Common myeloid progenitor, CD34-positive (primary cell): ENCODE measurements at regions not wholly inside any gene's neighbourhood (a gene's known extent, or its start where the extent isn't known, plus 50 kb on each side); places are given as distances from the start of the nearest gene placed in this dataset.

ENCODE experiments used
- CTCF ChIA-PET: fragments of 350-600 bp; sonication (Branson Sonifier 250); formaldehyde crosslinking; loops from one replicate; lab custom pipeline; 2021; ENCODE audit warnings: antibody characterized with exemption; lab: Charles Lee
- POLR2A ChIA-PET: fragments of 350-600 bp; sonication (Branson Sonifier 250); formaldehyde crosslinking; loops from one replicate; lab custom pipeline; 2021; ENCODE audit warnings: antibody characterized with exemption; lab: Charles Lee
- DNase-seq, 3 donors: peaks; one replicate each; pipeline versions ENCODE4 v3.0.0 to v3.0.0-alpha.2; 2013
- H3K27ac ChIP-seq, 2 experiments: 1 replicate in 1 of 2; 2 replicates in 1 of 2; pipeline ENCODE4 v1.7.0; 2013; ENCODE audit warnings: inconsistent platforms in 2 of 2, low read length in 2 of 2, mild to moderate bottlenecking in 2 of 2, low read depth in 1 of 2, moderate library complexity in 1 of 2; ENCODE audit not compliant: severe bottlenecking in 2 of 2, insufficient read depth in 1 of 2, poor library complexity in 1 of 2
- H3K27me3 ChIP-seq, 5 experiments: replicated peaks in 2 of 5; 1 replicate in 3 of 5; 2 replicates in 2 of 5; pipeline versions ENCODE4 v1.6.1 to v1.7.0; 2013; ENCODE audit warnings: low read length in 4 of 5, mild to moderate bottlenecking in 2 of 5, moderate library complexity in 2 of 5, inconsistent platforms in 1 of 5; ENCODE audit not compliant: insufficient read depth in 5 of 5, control insufficient read depth in 4 of 5
- H3K36me3 ChIP-seq, 4 experiments: 1 replicate in 2 of 4; 2 replicates in 2 of 4; pipeline versions ENCODE4 v1.6.1 to v1.7.0; 2013; ENCODE audit warnings: low read length in 3 of 4, control low read depth in 1 of 4, mild to moderate bottlenecking in 1 of 4; ENCODE audit not compliant: control insufficient read depth in 4 of 4, insufficient read depth in 4 of 4
- H3K4me1 ChIP-seq, 4 experiments: 1 replicate in 3 of 4; 2 replicates in 1 of 4; pipeline versions ENCODE4 v1.6.1 to v1.7.1; 2013; ENCODE audit warnings: low read length in 3 of 4, mild to moderate bottlenecking in 3 of 4, control low read depth in 1 of 4, inconsistent platforms in 1 of 4, moderate library complexity in 1 of 4; ENCODE audit not compliant: control insufficient read depth in 4 of 4, insufficient read depth in 4 of 4; ENCODE audit errors: control extremely low read depth in 1 of 4
- H3K4me3 ChIP-seq, 7 experiments: 1 replicate in 4 of 7; 2 replicates in 3 of 7; pipeline versions ENCODE4 v1.5.1 to v1.7.0; 2013; ENCODE audit warnings: mild to moderate bottlenecking in 7 of 7, low read length in 6 of 7, moderate library complexity in 6 of 7, inconsistent platforms in 2 of 7, low read depth in 2 of 7, control low read depth in 1 of 7; ENCODE audit not compliant: insufficient read depth in 4 of 7, control insufficient read depth in 1 of 7; ENCODE audit errors: extremely low read depth in 1 of 7
- H3K9me3 ChIP-seq, 5 experiments: 1 replicate in 4 of 5; 2 replicates in 1 of 5; pipeline versions ENCODE4 v1.6.1 to v1.7.1; 2013; ENCODE audit warnings: low read length in 4 of 5, mild to moderate bottlenecking in 2 of 5, inconsistent platforms in 1 of 5, low read depth in 1 of 5, moderate library complexity in 1 of 5; ENCODE audit not compliant: control insufficient read depth in 4 of 5, insufficient read depth in 2 of 5; ENCODE audit errors: control extremely low read depth in 1 of 5
- WGBS: methylation state at CpG from one replicate; pipeline ENCODE4 v1.1.5; 2013; ENCODE audit not compliant: insufficient coverage; 5-methylcytosine and 5-hydroxymethylcytosine counted together

DNA sequence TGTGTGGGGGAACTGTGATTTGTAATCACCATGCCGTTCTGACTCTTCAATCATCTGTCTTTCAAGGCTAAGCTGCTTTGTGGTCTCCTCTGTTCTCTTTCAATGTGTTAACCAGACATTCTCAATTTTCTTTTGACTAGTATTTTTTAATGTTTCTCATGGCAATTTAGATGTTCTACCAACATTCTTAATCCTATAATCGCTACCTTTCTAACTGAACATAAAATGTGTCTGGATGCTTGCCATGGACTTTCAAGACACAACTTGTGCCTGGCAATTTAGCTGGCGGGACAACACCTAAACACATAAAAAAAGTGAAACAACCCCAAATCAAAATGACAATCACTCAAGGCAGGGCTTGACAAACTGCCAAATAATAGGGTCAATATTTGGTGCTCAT is 135.0 kb upstream of the ACKR3 start:
- ChIA-PET POLR2A (no interaction called here), CTCF (no interaction called here)
- H3K27ac ChIP-seq, result no peak overlapping the region
- H3K4me1 ChIP-seq, result no peaks in the 10 kb centered on the region
- DNase-seq, result no peak
- no peaks in the 10 kb centered on the region for H3K36me3 ChIP-seq
- WGBS, result 86% methylated on average over 1 of the region's 3 CpGs
- H3K27me3 ChIP-seq, result peaks cover 0 to 2% (median 0%) of the 10 kb centered on the region in 5 experiments
- no peak overlapping the region for H3K4me3 ChIP-seq
- H3K9me3 ChIP-seq, result peaks cover 0 to 4% (median 0%) of the 10 kb centered on the region in 5 experiments

DNA sequence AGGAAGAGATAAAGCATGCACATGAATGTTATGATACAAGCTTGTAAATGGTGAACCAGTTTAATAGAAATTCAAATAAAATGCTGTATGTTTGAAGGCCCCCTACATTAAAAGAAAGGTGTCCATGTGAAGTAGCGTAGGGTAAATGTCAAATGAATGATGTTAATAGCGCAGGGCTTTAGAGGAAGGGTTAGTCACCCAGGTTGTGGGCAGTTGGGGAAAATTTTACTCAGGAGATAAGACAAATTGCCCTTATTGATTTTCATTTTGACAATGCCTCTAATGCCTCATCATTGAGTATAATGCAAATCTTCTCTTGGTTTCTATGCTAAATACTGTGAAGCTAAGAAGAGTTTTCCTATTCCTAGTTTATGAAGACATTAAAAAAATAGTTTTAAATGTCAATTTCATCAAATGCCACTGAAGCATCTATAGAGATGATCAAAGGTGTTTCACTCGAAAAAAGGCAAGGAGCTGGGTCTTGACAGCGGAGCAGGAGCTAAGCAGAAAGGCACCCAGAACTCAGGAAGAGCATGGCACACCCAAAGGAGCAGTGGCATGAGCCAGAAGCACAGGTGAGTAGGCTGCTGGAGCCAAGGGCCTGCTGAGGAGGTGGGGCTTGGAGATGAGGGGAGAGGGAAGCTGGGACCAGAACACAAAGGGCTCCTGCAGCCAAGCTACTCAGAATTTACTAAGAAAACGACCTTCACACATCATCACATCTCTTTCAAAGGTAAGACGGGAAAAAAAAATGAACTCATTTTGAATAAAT is 129.3 kb upstream of the ACKR3 start:
- Histone ChIP-seq H3K36me3 (no peaks in the 10 kb centered on the region), H3K27me3 (no peaks in the 10 kb centered on the region), H3K27ac (no peak overlapping the region), H3K9me3 (peaks cover 0 to 3% (median 0%) of the 10 kb centered on the region in 5 experiments), H3K4me3 (no peak overlapping the region), H3K4me1 (no peaks in the 10 kb centered on the region)
- POLR2A ChIA-PET, result no interaction called here
- 100% methylated on average over 3 of the region's 6 CpGs for WGBS
- CTCF ChIA-PET, result no interaction called here
- DNase-seq, result no peak

DNA sequence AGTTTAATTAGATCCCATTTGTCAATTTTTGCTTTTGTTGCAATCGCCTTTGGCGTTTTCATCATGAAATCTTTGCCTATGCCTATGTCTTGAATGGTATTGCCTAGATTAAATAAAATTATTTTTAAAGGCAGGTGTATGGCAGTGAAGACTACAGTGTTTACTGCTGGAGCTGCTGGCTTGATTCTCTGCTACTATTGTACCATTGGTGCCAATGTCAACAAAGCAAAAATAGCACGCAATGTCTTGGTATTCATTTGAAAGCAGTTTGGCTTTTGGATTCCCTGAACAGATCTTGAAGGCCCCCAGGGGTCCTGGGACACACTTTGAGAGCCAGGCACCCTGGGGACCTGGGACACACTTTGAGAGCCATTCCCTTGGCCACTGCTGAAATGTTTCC is 125.4 kb upstream of the ACKR3 start:
- Histone ChIP-seq H3K4me3 (no peak overlapping the region), H3K27ac (no peak overlapping the region), H3K4me1 (no peaks in the 10 kb centered on the region), H3K27me3 (peaks cover 0 to 4% (median 0%) of the 10 kb centered on the region in 5 experiments), H3K36me3 (no peaks in the 10 kb centered on the region), H3K9me3 (peaks cover 0 to 3% (median 0%) of the 10 kb centered on the region in 5 experiments)
- 94% methylated on average over 3 of the region's 3 CpGs for WGBS
- CTCF ChIA-PET, result no interaction called here
- DNase-seq, result no peak
- POLR2A ChIA-PET, result no interaction called here

DNA sequence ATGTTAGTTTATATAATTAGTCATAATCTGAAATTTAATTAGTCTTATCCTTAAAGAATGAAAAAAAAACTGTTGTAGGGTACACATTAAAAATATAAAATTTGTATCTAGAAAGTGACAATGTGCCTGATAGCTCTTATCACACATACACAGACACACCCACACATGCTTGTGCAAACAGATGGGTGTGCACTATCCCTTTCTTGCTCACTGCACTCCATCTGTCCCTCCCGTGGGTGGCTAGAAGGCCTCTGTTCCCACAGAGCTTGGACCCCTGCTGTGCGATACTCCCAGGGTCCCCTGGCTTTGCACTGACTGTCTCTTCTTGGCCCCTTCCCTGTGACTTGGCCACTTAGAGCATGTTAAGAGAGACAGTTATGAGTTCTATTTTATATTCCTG is 123.9 kb upstream of the ACKR3 start:
- H3K4me1 ChIP-seq, result no peaks in the 10 kb centered on the region
- DNase-seq, result no peak
- ChIA-PET CTCF (no interaction called here), POLR2A (no interaction called here)
- peaks cover 0 to 4% (median 0%) of the 10 kb centered on the region in 5 experiments for H3K27me3 ChIP-seq
- no peaks in the 10 kb centered on the region for H3K36me3 ChIP-seq
- no peak overlapping the region for H3K27ac ChIP-seq
- no peak overlapping the region for H3K4me3 ChIP-seq
- WGBS, result 92% methylated on average over 2 of the region's 2 CpGs
- peaks cover 0 to 3% (median 0%) of the 10 kb centered on the region in 5 experiments for H3K9me3 ChIP-seq

DNA sequence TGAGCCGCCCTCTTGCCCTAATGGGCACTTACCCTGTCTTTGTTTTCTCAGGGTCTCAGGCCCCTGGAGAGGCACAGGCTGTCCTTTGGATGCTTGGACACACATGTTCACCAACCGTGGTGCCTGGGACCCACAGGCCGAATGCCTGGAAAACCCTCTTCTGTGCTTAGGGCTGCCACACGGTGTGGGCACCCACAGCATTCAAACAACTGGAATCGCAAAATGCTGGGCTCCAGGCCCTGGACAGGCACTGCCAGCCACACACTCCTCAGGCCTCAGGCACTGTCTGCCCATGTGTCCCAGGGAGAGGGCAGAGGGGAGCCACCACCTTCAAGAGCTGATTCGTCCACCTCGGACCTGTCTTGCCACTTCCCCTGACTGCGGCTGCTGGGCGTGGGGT is 123.1 kb upstream of the ACKR3 start:
- WGBS, result 95% methylated on average over 8 of the region's 9 CpGs
- ChIA-PET CTCF (no interaction called here), POLR2A (no interaction called here)
- DNase-seq, result no peak
- H3K36me3 ChIP-seq, result no peaks in the 10 kb centered on the region
- H3K27ac ChIP-seq, result no peak overlapping the region
- H3K27me3 ChIP-seq, result peaks cover 0 to 4% (median 0%) of the 10 kb centered on the region in 5 experiments
- H3K4me1 ChIP-seq, result no peaks in the 10 kb centered on the region
- H3K9me3 ChIP-seq, result peaks cover 0 to 3% (median 0%) of the 10 kb centered on the region in 5 experiments
- no peak overlapping the region for H3K4me3 ChIP-seq

DNA sequence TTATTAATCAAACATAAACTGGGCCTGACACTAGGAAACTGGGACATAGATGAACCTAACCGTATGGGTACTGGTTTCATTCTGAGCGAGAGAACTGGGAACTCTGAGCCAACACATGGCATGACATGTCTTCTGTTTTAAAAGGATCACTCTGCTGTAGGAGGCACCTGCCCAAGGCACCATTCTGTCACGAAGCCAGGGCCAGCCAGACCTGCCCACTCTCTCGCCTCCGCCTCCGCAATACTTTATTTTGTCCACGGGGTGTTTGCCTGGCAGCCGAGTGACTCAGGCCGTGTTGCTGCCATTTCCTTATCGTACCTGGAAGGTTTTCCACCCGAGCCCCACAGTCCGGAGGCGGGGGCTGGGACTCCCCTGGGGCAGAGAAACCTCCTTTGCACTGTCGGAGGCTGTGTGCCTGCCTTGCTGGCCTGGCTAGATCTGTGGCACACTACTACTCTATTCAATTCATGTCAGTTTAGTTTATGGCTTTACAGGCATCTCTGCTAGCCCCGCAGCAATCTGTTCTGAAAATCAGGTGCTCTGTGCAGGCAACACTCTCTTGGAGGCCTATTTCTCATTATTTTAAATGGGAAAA is 120.4 kb upstream of the ACKR3 start:
- H3K27ac ChIP-seq, result no peak overlapping the region
- H3K36me3 ChIP-seq, result no peaks in the 10 kb centered on the region
- H3K4me3 ChIP-seq, result no peak overlapping the region
- ChIA-PET CTCF (no interaction called here), POLR2A (no interaction called here)
- DNase-seq, result no peak
- 97% methylated on average over 15 of the region's 15 CpGs for WGBS
- H3K27me3 ChIP-seq, result peaks cover 0 to 4% (median 0%) of the 10 kb centered on the region in 5 experiments
- H3K9me3 ChIP-seq, result peaks cover 0 to 1% (median 0%) of the 10 kb centered on the region in 5 experiments
- no peaks in the 10 kb centered on the region for H3K4me1 ChIP-seq

DNA sequence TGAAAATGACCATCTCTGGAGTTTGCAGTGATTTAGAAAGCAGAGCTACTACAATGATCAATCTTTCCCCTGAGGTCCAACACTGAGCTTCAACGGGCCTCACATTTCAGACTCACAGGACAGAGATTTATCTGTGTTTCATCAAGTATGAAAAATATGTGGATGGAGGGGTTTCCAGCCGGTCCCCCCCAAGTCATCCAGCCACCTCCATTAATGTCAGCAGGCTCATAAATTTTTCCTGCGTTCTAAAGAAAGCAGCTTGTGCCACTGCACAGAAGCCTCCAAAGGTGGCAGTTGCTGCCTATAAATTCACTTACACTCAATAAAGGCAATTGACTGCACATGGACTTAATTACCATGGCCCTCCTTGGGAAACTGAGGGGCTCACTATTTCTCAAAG is 117.4 kb upstream of the ACKR3 start:
- Histone ChIP-seq H3K27me3 (peaks cover 0 to 2% (median 0%) of the 10 kb centered on the region in 5 experiments), H3K36me3 (no peaks in the 10 kb centered on the region), H3K27ac (no peak overlapping the region), H3K4me1 (no peaks in the 10 kb centered on the region), H3K4me3 (no peak overlapping the region), H3K9me3 (peaks cover 0 to under 1% (median 0%) of the 10 kb centered on the region in 5 experiments)
- CTCF ChIA-PET, result no interaction called here
- DNase-seq, result no peak
- WGBS, result 82% methylated on average over 2 of the region's 3 CpGs
- POLR2A ChIA-PET, result no interaction called here
